HG03442 (cell line): ENCODE measurements at regions not wholly inside any gene's neighbourhood (a gene's known extent, or its start where the extent isn't known, plus 50 kb on each side); places are given as distances from the start of the nearest gene placed in this dataset.
"Not testable (repeated sequence)": the region's sequence is repeated elsewhere in the genome, so short reads cannot be mapped to it uniquely, and the experiment has no call there.

Experiments
- ATAC-seq: cut with Tn5 transposase; IDR thresholded peaks from one replicate; pipeline ENCODE4 v1.9.1; 2021; ENCODE audit warnings: mild to moderate bottlenecking, moderate library complexity; ENCODE audit not compliant: unreplicated experiment

GRCh38 chr2:122255924-122256323 lies 500.5 kb downstream of the TSN start:
- no peak for ATAC-seq

DNA sequence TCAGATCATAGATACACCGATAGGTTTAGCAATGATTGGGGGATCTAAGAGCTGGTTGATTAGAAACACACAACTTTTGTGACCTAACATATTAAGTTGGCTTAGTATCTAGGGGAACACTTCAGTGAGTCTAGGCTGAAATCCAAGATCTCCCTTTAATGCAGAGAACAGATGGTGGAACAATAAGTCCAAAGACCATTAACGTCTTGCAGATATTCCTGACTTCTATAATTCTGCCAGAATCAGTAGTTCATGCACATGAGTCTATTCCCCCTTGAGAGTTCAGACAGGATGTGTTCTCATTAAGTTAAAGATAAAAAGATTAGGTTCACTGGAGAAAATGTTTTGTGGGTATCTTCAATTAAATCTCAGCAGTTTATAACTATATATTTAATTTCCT lies 506.5 kb downstream of the TSN start:
- ATAC-seq: no peak

- no peak for ATAC-seq
Observed at GRCh38 chr2:122263746-122264145, 508.3 kb downstream of the TSN start.

- ATAC-seq: no peak
Observed at GRCh38 chr2:122266636-122267035, 511.2 kb downstream of the TSN start.

- ATAC-seq: no peak
Observed at GRCh38 chr2:122267947-122268346, 512.5 kb downstream of the TSN start.

DNA sequence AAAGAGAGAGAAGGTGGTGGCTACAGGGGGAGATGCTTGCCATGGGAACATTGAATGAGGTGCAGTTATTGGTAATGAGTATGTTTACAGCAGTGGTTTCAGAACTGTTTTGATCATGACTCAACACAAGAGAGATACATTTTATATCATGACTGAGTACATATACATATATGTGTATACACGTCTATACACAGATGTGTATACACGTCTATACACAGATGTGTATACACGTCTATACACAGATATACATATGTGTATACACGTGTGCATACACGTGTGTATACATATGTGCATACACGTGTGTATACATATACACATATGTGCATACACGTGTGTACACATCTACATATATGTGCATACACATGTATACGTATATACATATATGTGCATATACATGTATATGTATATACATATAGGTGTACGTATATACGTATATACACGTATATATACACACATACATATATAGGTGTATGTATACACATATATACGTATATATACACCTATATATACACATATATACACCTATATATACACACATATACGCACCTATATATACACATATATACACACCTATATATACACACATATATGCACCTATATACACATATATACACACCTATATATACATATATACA lies 518.5 kb downstream of the TSN start:
- no peak for ATAC-seq

- ATAC-seq: no peak
Observed at GRCh38 chr2:122277956-122278355, 522.5 kb downstream of the TSN start.

GRCh38 chr2:122300758-122301157 lies 545.3 kb downstream of the TSN start:
- no peak for ATAC-seq

DNA sequence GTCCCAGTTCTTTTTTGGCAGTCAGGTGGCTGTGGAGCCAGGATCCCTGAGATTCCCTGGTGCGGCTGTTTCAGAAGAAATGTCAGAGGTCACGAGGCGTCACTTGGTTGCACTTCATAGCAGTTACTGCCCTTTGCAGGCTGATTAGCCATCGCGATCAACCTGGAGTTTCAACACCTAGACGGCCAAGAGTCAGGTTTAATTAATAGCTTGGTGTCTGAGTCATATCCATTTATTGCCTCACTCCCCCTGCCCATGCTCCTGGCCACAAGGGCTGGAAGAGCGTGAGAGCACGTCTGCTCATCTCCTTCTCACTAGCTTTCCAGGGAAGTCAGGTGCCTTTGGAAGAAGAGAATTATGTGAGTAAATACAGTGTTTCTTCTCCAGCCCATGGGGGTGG lies 552.3 kb downstream of the TSN start:
- ATAC-seq: no peak

DNA sequence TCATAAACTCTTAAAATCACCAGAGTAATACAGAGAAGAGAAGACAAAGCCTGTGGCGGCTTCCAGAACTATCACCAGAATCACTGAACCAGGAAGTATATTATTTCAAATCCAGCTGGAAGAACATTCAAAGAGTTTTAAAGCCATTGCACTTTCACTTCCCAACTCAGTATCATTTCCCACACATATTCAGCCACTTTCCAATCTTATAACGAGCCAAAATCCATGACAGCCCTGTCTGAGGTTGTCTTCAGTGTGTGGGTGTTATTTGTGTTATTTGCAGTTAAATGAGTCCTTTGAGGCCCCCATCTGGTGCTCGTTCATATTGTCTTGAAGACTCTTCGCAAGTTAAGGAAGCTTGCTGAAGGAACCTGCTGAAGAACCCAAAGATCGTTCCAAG lies 559.9 kb downstream of the TSN start:
- no peak for ATAC-seq

DNA sequence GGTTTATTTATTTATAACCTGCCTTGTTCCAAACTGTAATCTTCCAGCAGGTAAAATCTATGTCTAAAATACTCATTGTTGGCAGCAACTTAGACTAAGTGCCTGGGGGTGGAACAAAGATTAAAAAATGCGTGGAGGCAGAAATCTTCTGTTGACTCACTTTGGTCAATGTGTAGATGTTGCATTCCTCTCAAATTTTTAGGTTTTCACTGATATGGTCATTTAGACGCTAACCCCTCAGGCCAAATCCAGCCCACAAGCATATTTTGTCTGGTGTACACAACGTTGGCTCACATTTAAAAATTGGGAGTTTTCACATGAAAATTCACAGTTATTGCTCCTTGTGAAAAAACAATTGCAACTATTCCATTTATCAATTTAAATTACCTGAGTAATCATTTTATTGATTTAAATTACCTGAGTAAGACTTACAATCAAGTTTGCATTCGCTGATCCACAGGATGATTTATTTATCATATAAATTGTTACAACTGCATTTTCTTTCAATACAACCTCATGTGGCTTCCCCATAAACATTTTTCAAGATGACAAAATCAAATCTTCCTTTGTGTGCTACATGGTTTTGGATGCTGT lies 564.2 kb downstream of the TSN start:
- ATAC-seq: no peak

DNA sequence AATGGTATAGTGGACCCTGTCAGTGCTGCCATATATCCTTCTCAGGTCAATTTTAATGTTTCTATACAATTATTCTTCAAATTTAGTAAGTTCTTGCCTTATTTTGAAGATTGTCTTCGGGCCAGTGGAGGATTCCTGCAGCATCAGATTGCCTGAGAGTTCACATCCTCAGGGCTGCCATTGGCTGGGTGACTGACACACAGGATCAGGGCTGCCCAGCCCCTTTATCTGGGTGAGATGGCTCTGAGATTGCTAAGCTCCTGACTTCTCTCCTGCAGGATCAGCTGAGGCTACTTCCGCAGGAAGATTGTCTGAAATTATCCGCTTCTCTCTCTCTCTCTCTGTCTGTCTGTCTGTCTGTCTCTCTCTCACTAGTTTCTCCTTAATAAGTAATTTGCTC lies 567.4 kb downstream of the TSN start:
- no peak for ATAC-seq

DNA sequence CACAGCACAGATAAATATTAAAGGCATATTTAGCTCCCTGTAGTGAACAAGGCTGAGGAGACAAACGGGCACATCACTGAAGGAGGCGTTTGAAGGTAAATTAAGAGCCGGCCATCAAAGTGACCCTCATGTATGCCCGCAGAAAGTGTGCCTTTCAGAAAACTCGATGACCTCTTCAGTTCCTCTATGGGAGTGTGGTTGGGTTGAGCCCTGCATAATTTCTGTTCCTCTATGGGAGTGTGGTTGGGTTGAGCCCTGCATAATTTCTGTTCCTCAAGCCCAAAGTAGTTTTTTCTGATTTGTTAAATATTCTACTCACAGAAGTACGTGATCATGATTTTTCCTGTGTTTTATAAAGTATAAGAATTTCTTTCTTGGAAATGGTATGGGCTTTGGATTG lies 568.5 kb downstream of the TSN start:
- ATAC-seq: no peak

GRCh38 chr2:122326471-122326870 lies 571.0 kb downstream of the TSN start:
- no peak for ATAC-seq

GRCh38 chr2:122328816-122329215 lies 573.4 kb downstream of the TSN start:
- ATAC-seq: no peak

DNA sequence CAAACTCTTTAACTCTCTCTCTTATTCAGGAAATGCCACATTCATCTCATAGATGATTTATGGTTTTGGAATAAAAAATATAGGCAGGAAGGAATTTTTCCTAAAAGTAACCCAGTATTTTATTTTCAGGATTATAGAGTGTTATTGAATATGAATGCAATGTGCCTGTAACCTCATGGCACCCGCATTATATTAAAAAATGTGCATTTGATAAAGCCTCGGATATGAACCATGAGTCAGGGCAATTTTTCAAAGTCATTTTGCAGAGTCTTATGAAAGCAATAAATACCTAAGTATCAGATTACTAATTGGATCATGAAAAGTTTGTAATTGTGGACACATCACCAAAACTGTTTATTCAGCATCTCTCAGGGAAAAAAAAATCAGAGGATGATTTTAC lies 573.8 kb downstream of the TSN start:
- no peak for ATAC-seq

DNA sequence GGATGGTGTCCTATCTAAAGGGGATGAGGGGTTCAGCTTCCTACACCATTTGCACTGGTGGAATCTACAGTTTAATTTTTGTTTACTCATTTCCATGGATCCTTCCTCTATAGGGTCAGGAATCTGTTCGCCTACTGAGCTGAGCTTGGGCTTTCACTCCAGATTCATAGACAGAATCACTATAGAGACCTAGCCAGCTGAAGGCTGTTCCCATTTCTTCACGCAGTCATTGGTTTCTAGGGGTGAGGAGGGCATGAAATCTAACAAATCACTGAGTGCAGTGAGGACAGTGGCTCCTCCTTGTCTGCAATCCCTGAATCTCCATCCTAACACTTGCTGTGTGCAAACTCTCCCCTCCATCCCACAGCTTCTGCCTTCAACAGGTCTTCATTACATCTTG lies 578.5 kb downstream of the TSN start:
- ATAC-seq: no peak

DNA sequence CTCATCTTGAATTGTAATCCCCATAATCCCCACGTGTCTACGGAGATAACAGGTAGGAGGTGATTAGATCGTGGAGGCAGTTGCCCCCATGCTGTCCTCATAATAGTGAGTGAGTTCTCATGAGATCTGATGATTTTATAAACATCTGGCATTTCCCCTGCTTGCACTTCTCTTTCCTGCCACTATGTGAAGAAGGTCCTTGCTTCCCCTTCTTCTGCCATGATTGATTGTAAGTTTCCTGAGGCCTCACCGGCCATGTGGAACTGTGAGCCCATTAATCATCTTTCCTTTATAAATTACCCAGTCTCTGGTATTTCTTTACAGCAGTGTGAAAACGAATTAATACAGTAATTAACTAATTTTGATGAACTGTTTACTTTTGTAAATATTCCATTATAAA lies 582.5 kb downstream of the TSN start:
- no peak for ATAC-seq

DNA sequence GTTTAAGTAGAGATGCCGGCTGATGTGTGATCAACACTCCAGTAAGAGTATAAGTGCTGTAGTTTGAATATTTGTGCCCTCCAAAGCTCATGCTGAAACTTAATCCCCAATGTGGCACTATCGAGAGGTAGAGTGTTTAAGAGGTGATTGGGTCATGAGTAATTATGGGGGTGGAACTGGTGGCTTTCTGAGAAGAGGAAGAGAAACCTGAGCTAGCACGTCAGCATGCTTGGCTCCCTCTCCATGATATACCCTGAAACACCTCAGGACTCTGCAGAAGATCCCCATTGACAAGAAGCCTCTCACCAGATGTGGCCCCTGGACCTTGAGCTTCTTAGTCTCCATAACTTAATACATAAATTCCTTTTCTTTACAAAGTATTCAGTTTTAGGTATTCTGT lies 584.8 kb downstream of the TSN start:
- peak; percentile 98 for ATAC-seq

DNA sequence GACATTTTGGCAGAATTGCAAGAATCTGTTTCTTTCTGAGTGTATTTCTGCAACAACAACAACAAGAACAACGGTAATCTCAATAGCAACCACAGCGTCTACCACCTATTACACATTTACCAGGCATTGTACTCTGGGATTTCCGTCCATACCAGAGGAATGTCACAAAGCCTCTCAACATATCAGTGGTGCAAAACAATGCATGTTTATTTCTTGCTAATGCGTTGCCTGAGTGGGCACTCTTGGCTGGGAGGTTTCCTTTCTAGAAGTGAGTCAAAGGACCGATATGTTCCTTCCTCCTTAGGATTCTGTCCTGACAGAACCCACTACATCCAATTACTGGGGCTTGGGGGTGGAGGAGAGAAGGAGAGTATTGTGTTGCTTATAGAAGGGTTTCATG lies 585.6 kb downstream of the TSN start:
- ATAC-seq: no peak

DNA sequence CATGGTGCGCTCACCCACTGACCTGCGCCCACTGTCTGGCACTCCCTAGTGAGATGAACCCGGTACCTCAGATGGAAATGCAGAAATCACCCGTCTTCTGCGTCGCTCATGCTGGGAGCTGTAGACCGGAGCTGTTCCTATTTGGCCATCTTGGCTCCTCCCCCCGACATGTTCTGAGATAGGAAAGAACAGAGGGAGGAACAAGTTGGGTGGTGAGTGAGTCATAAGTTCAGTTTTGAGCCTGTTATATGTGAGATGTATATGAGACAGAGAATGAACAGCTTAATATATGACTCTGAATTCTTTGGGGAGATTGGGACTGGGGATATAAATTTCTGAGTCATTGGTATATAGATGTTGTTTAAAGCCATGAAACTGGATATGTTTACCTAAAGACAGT lies 596.7 kb downstream of the TSN start:
- ATAC-seq: not testable (repeated sequence)

DNA sequence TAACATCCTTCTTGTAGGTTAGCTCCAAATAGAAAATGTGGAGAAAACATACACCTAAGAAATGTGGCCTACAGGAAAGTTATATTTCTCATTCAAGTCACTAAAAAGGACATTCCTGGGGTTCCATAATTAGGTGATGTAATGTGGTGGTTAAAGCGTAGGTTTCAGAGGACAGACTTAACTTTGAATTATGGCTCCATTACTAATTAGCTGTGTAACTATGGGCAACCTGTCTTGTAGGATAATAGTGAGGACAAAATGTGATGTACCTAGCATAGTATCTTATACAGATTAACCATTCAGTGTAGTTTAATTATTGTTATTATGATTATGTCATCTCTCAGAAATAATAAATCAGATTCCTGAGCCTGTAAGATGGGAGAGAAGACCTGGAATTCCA lies 602.5 kb downstream of the TSN start:
- no peak for ATAC-seq

- ATAC-seq: no peak
Observed at GRCh38 chr2:122358729-122359128, 603.3 kb downstream of the TSN start.
